DND-41 (cell line): ENCODE measurements at regions not wholly inside any gene's neighbourhood (a gene's known extent, or its start where the extent isn't known, plus 50 kb on each side); places are given as distances from the start of the nearest gene placed in this dataset.

Source experiments
- EZH2 ChIP-seq: IDR thresholded peaks from 3 replicates; pipeline ENCODE4 v1.6.1; 2012; ENCODE audit warnings: borderline replicate concordance, low read depth, mild to moderate bottlenecking, moderate library complexity, low read length, inconsistent platforms; ENCODE audit not compliant: severe bottlenecking
- TF ChIP-seq, protein P1 (sequence below): IDR thresholded peaks from 2 replicates; pipeline ENCODE4 v1.5.1; 2012; ENCODE audit warnings: borderline replicate concordance, low read length, moderate library complexity, mild to moderate bottlenecking; ENCODE audit not compliant: poor library complexity, severe bottlenecking; ENCODE audit errors: extremely low read depth

DNA sequence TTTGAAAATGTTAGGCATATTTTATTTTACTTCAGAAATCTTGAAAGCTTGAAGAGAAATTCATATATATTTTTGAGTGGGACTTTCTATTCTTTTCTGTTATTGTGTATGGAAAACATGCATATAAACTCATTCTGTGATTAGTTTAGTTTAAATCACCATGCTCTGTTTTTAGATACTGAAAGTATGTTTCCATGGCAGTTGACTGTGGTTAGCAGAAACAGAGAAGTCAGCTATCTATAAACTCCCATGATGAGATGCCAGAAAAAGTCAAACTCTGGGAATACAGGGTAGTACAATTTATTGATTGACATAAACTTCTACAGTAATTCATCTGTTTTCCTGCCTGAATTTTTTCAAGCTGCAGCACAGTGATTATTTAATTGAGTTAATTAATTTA is 905.3 kb upstream of the VRK2 start:
- TF ChIP-seq, protein P1, sequence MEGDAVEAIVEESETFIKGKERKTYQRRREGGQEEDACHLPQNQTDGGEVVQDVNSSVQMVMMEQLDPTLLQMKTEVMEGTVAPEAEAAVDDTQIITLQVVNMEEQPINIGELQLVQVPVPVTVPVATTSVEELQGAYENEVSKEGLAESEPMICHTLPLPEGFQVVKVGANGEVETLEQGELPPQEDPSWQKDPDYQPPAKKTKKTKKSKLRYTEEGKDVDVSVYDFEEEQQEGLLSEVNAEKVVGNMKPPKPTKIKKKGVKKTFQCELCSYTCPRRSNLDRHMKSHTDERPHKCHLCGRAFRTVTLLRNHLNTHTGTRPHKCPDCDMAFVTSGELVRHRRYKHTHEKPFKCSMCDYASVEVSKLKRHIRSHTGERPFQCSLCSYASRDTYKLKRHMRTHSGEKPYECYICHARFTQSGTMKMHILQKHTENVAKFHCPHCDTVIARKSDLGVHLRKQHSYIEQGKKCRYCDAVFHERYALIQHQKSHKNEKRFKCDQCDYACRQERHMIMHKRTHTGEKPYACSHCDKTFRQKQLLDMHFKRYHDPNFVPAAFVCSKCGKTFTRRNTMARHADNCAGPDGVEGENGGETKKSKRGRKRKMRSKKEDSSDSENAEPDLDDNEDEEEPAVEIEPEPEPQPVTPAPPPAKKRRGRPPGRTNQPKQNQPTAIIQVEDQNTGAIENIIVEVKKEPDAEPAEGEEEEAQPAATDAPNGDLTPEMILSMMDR = no peak
- TF ChIP-seq EZH2 = no peak
